Esophagus muscularis mucosa (tissue), 4 donors: ENCODE measurements at regions not wholly inside any gene's neighbourhood (a gene's known extent, or its start where the extent isn't known, plus 50 kb on each side); places are given as distances from the start of the nearest gene placed in this dataset.

Experiments used
- DNase-seq: peaks from one replicate; pipeline ENCODE4 v3.0.0-alpha.2; 2017; ENCODE audit errors: extremely low spot score
- H3K27ac ChIP-seq, 4 donors: fragments of 200-600 bp; sonication (generic); replicated peaks in 1 of 4; 1 replicate in 3 of 4; 2 replicates in 1 of 4; pipeline ENCODE4 v1.5.1; 2016 to 2019; ENCODE audit warnings: mild to moderate bottlenecking in 1 of 4
- H3K27me3 ChIP-seq, 4 donors: fragments of 200-600 bp; sonication (generic); one replicate each; pipeline versions ENCODE4 v1.5.1 to v1.6.0; 2016 to 2019
- H3K36me3 ChIP-seq, 4 donors: fragments of 200-600 bp; sonication (generic); one replicate each; pipeline ENCODE4 v1.5.1; 2016 to 2019
- H3K4me1 ChIP-seq, 4 donors: fragments of 200-600 bp; sonication (generic); one replicate each; pipeline ENCODE4 v1.5.1; 2016 to 2019
- H3K4me3 ChIP-seq, 4 donors: fragments of 200-600 bp; sonication (generic); 1 replicate in 2 of 4; 2 replicates in 2 of 4; pipeline ENCODE4 v1.5.1; 2016 to 2019; ENCODE audit warnings: mild to moderate bottlenecking in 4 of 4, moderate library complexity in 1 of 4
- H3K9me3 ChIP-seq, 4 donors: fragments of 200-600 bp; sonication (generic); 1 replicate in 3 of 4; 2 replicates in 1 of 4; pipeline ENCODE4 v1.5.1; 2016 to 2019
- EP300 ChIP-seq: sonication (generic); formaldehyde crosslinking; IDR thresholded peaks from one replicate; pipeline ENCODE4 v1.6.1; 2017; ENCODE audit warnings: antibody characterized with exemption
- POLR2A ChIP-seq: fragments of 450-650 bp; IDR thresholded peaks from one replicate; pipeline ENCODE4 v1.6.1; 2017; ENCODE audit warnings: antibody characterized with exemption, moderate library complexity, mild to moderate bottlenecking, low read depth
- POLR2AphosphoS5 ChIP-seq, 2 donors: sonication (generic); formaldehyde crosslinking; IDR thresholded peaks; one replicate each; pipeline ENCODE4 v1.6.1; 2017; ENCODE audit warnings: antibody characterized with exemption in 2 of 2
- WGBS: methylation state at CpG from one replicate; pipeline ENCODE4 v1.1.5; 2018; 5-methylcytosine and 5-hydroxymethylcytosine counted together
- intact Hi-C: fragments of 100-400 bp; cut with DNase I; formaldehyde crosslinking; loops from one replicate; pipeline ENCODE4 v1.15.1; 2023
- TF ChIP-seq, protein P1 (sequence below), 3 experiments: fragments of 200-600 bp in 2 of 3; fragments of 450-650 bp in 1 of 3; sonication (generic) in 2 of 3; IDR thresholded peaks; one replicate each; pipeline ENCODE4 v1.5.1; 2017 to 2019; ENCODE audit warnings: antibody characterized with exemption in 3 of 3, mild to moderate bottlenecking in 2 of 3, moderate library complexity in 1 of 3

DNA sequence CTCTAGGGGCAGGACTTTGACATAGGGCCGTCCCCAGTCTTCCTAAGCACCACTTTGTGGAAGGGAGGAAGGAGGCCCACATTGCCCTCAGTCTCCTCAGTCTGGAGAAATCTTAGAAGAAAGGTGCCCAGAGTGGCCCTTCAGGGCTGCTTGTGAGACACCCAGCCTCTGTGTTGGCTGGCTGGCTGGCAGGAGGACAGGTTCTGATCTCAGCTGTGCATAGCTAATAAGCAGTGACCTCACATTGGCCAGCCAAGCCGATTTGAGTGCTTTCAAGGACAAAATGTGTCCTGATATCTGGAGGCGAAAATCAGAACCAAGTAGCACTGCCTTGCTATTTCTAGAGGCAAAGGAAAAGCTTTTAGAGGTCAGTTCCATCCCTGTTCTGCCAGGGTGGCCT, 211.5 kb downstream of the BCOR start:
- TF ChIP-seq EP300 (no peak), POLR2AphosphoS5 (IDR thresholded peaks at IDR 0.05) (no peak), POLR2A (no peak)
- TF ChIP-seq, protein P1, sequence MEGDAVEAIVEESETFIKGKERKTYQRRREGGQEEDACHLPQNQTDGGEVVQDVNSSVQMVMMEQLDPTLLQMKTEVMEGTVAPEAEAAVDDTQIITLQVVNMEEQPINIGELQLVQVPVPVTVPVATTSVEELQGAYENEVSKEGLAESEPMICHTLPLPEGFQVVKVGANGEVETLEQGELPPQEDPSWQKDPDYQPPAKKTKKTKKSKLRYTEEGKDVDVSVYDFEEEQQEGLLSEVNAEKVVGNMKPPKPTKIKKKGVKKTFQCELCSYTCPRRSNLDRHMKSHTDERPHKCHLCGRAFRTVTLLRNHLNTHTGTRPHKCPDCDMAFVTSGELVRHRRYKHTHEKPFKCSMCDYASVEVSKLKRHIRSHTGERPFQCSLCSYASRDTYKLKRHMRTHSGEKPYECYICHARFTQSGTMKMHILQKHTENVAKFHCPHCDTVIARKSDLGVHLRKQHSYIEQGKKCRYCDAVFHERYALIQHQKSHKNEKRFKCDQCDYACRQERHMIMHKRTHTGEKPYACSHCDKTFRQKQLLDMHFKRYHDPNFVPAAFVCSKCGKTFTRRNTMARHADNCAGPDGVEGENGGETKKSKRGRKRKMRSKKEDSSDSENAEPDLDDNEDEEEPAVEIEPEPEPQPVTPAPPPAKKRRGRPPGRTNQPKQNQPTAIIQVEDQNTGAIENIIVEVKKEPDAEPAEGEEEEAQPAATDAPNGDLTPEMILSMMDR (IDR thresholded peaks at IDR 0.05) = no peak
- Histone ChIP-seq H3K27ac (no peak overlapping the region), H3K4me3 (no peak overlapping the region), H3K4me1 (no peaks in the 10 kb centered on the region), H3K9me3 (peaks cover 0 to 8% (median 0%) of the 10 kb centered on the region in 4 donors), H3K27me3 (no peaks in the 10 kb centered on the region), H3K36me3 (no peaks in the 10 kb centered on the region)
- intact Hi-C loops = no loop called here
- DNase-seq = no peak
- WGBS = 72% methylated on average over 3 of the region's 3 CpGs

DNA sequence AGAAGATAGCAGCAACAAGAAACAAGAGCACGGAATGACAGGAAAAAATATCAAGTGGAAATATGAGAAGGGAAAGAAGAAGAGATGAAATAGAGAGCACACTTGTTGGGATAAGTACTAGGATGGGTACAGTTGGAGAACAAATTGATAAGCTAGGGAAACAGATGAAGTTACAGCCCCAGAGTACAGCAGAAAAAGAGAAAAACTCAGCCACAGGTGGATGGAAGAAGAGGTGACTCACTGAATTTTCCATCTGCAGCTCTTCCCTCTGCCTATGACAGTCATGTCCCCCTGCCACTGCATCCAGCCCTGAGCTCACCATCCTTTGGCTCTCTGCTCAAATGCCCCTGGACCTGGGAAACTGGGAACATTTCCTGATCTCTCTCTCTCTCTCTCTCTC, 209.0 kb downstream of the BCOR start:
- TF ChIP-seq, protein P1 (IDR thresholded peaks at IDR 0.05) = no peak
- TF ChIP-seq POLR2A = no peak
- TF ChIP-seq EP300 = no peak
- no peak for TF ChIP-seq POLR2AphosphoS5 (IDR thresholded peaks at IDR 0.05)
- intact Hi-C loops = no loop called here
- Histone ChIP-seq H3K27me3 (no peaks in the 10 kb centered on the region), H3K4me3 (no peak overlapping the region), H3K4me1 (no peaks in the 10 kb centered on the region), H3K9me3 (peaks cover 0 to 8% (median 0%) of the 10 kb centered on the region in 4 donors), H3K36me3 (no peaks in the 10 kb centered on the region), H3K27ac (no peak overlapping the region)
- WGBS = 82% methylated on average over 1 of the region's 1 CpG
- DNase-seq = no peak

GRCh38 chrX:39889704-39890103, 208.1 kb downstream of the BCOR start:
- TF ChIP-seq EP300 (no peak), POLR2A (no peak), POLR2AphosphoS5 (IDR thresholded peaks at IDR 0.05) (no peak)
- TF ChIP-seq, protein P1 (IDR thresholded peaks at IDR 0.05) = no peak
- H3K27me3 ChIP-seq = no peaks in the 10 kb centered on the region
- intact Hi-C loops = no loop called here
- no peak for DNase-seq
- no peak overlapping the region for H3K27ac ChIP-seq
- H3K4me1 ChIP-seq = peaks cover 0 to 4% (median 1%) of the 10 kb centered on the region in 4 donors
- peaks cover 0 to 8% (median 0%) of the 10 kb centered on the region in 4 donors for H3K9me3 ChIP-seq
- no peak overlapping the region for H3K4me3 ChIP-seq
- WGBS = 86% methylated on average over 1 of the region's 1 CpG
- H3K36me3 ChIP-seq = no peaks in the 10 kb centered on the region

DNA sequence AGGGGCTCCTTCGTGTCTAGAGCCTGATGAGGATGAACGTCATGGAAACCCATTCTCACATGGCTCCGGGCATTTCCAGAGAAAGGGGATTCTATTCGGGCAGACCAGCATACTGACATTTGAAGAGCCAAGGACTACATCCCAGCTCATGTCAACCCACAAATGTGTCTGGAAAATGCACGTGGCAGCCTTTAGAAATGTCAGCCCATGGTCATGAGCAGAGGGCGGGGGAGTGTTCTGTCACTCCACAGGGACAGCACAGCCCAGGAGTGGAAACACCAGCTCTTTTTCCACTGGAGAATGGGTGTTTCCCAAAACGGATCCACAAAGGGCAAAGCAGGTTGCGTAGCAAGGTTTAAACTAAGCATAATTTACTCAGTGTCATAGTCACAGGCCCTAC, 207.0 kb downstream of the BCOR start:
- H3K36me3 ChIP-seq = no peaks in the 10 kb centered on the region
- TF ChIP-seq POLR2A (no peak), POLR2AphosphoS5 (IDR thresholded peaks at IDR 0.05) (no peak), EP300 (no peak)
- TF ChIP-seq, protein P1 (IDR thresholded peaks at IDR 0.05) = no peak
- peaks cover 0 to 6% (median 0%) of the 10 kb centered on the region in 4 donors for H3K9me3 ChIP-seq
- 81% methylated on average over 8 of the region's 8 CpGs for WGBS
- no peak for DNase-seq
- no peak overlapping the region for H3K27ac ChIP-seq
- H3K27me3 ChIP-seq = no peaks in the 10 kb centered on the region
- no peak overlapping the region for H3K4me3 ChIP-seq
- intact Hi-C loops = no loop called here
- peaks cover 0 to 9% (median 4%) of the 10 kb centered on the region in 4 donors for H3K4me1 ChIP-seq

DNA sequence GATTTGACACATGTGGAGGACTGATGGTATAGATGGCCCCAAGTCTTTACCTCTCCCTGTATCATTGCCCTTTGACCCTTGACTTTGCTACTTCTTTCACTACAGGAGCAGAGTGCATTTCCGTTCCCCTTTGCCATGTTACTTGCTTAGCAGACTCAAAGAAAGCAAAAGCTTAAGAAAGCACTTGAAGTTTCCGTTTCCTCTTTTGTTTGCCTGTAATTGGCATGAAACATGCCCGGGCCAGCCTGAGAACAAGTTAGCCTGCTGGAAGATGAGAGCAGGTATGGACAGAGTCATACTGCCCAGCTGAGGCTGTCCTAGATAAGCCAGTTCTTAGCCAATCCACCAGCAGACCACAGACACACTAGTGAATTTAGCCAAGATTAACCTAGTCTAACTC, 206.0 kb downstream of the BCOR start:
- H3K27me3 ChIP-seq = no peaks in the 10 kb centered on the region
- H3K9me3 ChIP-seq = no peaks in the 10 kb centered on the region
- no peak overlapping the region for H3K4me3 ChIP-seq
- H3K36me3 ChIP-seq = no peaks in the 10 kb centered on the region
- no peak for DNase-seq
- intact Hi-C loops = no loop called here
- H3K27ac ChIP-seq = no peak overlapping the region
- H3K4me1 ChIP-seq = peaks cover 0 to 12% (median 5%) of the 10 kb centered on the region in 4 donors
- 95% methylated on average over 3 of the region's 3 CpGs for WGBS
- TF ChIP-seq EP300 = no peak
- no peak for TF ChIP-seq POLR2A
- TF ChIP-seq, protein P1 (IDR thresholded peaks at IDR 0.05) = no peak
- no peak for TF ChIP-seq POLR2AphosphoS5 (IDR thresholded peaks at IDR 0.05)
